ENCODE measurements at regions not wholly inside any gene's neighbourhood (a gene's known extent, or its start where the extent isn't known, plus 50 kb on each side); places are given as distances from the start of the nearest gene placed in this dataset.
"Not testable (repeated sequence)": the region's sequence is repeated elsewhere in the genome, so short reads cannot be mapped to it uniquely, and the experiment has no call there.

GRCh38 chr2:107530046-107530445 lies 296.6 kb upstream of the RGPD4 start:
- Histone ChIP-seq H3K27ac (no peak overlapping the region), H3K9me3 (ENCODE audit: low read depth, low read length) (no peaks in the 10 kb centered on the region), H3K9ac (ENCODE audit: insufficient read length) (no peak overlapping the region), H3K36me3 (ENCODE audit: insufficient read depth, low read length) (no peaks in the 10 kb centered on the region), H3K4me3 (no peak overlapping the region)
- TF ChIP-seq EZH2 (IDR thresholded peaks at IDR 0.05) (no peak), FOXP2 (optimal IDR thresholded peaks at IDR 0.05; ENCODE audit: control extremely low read depth, extremely low read length, insufficient read depth) (no peak), POLR2AphosphoS5 (IDR thresholded peaks at IDR 0.05; ENCODE audit: borderline replicate concordance, low read depth, low read length) (no peak)
- DNase-seq (ENCODE audit: low read depth, low spot score) = no peak

DNA sequence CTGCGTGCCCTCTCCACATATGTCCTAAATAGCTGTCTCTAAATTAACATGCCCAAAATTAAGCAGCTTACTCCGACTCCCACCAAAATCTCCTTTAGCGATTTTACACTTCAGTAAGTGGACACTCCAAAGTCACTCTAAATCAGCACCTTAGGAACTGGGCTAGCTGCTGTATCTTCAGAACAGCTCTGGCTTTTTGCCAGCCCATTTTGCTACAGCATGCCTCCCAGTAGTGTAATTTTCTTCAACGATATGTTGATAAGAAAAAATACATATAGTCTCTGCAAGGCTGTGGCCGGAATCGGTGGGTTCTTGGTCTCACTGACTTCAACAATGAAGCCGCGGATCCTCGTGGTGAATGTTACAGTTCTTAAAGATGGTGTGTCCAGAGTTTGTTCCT lies 291.8 kb upstream of the RGPD4 start:
- Histone ChIP-seq H3K9ac (ENCODE audit: insufficient read length) (no peak overlapping the region), H3K9me3 (ENCODE audit: low read depth, low read length) (no peaks in the 10 kb centered on the region), H3K4me3 (no peak overlapping the region), H3K36me3 (ENCODE audit: insufficient read depth, low read length) (no peaks in the 10 kb centered on the region), H3K27ac (no peak overlapping the region)
- no peak for DNase-seq (ENCODE audit: low read depth, low spot score)
- TF ChIP-seq EZH2 (IDR thresholded peaks at IDR 0.05) (no peak), POLR2AphosphoS5 (IDR thresholded peaks at IDR 0.05; ENCODE audit: borderline replicate concordance, low read depth, low read length) (no peak), FOXP2 (optimal IDR thresholded peaks at IDR 0.05; ENCODE audit: control extremely low read depth, extremely low read length, insufficient read depth) (no peak)

DNA sequence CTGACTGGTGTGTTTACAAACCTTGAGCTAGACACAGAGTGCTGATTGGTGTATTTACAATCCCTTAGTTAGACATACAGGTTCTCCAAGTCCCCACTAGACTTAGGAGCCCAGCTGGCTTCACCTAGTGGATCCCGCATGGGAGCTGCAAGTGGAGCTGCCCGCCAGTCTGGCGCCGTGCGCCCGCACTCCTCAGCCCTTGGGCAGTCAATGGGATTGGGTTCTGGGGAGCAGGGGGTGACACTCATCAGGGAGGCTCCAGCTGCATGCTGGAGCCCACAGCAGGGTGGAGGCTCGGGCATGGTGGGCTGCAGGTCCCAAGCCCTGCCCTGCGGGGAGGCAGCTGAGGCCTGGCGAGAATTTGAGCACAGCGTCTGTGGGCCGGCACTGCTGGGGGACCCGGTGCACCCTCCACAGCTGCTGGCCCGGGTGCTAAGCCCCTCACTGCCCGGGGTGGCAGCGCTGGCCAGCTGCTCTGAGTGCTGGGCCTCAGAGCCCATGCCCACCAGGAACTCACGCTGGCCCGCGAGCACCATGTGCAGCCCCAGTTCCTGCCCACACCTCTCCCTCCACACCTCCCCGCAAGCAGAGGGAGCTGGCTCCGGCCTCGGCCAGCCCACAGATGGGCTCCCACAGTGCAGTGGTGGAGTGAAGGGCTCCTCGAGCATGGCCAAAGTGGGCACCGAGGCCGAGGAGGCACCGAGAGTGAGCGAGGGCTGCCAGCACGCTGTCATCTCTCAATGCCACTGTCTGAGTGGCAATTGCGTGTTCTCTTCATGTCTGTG lies 290.6 kb upstream of the RGPD4 start:
- H3K9ac ChIP-seq (ENCODE audit: insufficient read length); H3K27ac ChIP-seq; H3K4me3 ChIP-seq; H3K9me3 ChIP-seq (ENCODE audit: low read depth, low read length); H3K36me3 ChIP-seq (ENCODE audit: insufficient read depth, low read length); DNase-seq (ENCODE audit: low read depth, low spot score): not testable (repeated sequence)

DNA sequence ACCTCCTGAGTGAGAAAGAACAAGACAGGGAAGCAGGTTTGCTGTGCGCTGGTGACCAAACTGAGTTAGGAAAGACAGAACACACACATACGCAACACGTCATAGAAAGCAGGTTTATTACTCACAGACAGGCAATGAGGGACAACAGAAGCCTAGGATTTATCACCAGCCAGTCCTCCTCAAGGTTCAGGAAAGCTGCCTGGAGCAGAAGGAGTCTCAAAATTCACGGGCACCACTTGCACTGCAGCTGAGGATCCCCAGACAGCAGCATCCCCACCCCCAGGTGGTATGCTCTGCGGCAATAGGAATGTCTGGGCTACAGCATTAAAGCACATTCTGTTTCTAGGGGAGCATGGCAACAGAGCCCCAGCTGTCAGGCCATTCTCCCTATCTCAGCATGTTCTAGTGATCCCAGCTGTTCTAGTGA lies 284.4 kb upstream of the RGPD4 start:
- Histone ChIP-seq H3K36me3 (ENCODE audit: insufficient read depth, low read length) (no peaks in the 10 kb centered on the region), H3K4me3 (no peak overlapping the region), H3K9me3 (ENCODE audit: low read depth, low read length) (no peaks in the 10 kb centered on the region), H3K9ac (ENCODE audit: insufficient read length) (no peak overlapping the region), H3K27ac (no peak overlapping the region)
- no peak for DNase-seq (ENCODE audit: low read depth, low spot score)
- TF ChIP-seq FOXP2 (optimal IDR thresholded peaks at IDR 0.05; ENCODE audit: control extremely low read depth, extremely low read length, insufficient read depth) (no peak), EZH2 (IDR thresholded peaks at IDR 0.05) (no peak), POLR2AphosphoS5 (IDR thresholded peaks at IDR 0.05; ENCODE audit: borderline replicate concordance, low read depth, low read length) (no peak)

DNA sequence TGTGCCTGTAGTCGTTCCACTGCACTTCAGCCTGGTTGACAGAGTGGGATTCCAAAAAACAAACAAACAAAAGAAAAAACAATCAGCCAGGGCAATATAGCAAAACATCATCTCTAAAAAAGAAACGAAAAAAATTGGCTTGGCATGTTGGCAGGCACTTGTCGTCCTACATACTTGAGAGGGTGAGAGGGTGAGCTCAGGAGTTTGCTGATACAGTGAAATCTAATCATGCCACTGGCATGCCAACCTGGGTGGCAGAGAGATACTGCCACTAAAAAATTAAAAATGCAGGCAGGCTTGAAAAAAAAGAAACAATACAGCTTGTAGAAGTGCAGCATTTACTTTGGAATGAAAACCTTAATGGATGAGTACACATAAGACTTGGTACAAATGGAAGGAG lies 282.9 kb upstream of the RGPD4 start:
- Histone ChIP-seq H3K9me3 (ENCODE audit: low read depth, low read length) (no peaks in the 10 kb centered on the region), H3K27ac (no peak overlapping the region), H3K36me3 (ENCODE audit: insufficient read depth, low read length) (no peaks in the 10 kb centered on the region), H3K4me3 (no peak overlapping the region), H3K9ac (ENCODE audit: insufficient read length) (no peak overlapping the region)
- no peak for DNase-seq (ENCODE audit: low read depth, low spot score)
- TF ChIP-seq FOXP2 (optimal IDR thresholded peaks at IDR 0.05; ENCODE audit: control extremely low read depth, extremely low read length, insufficient read depth) (no peak), POLR2AphosphoS5 (IDR thresholded peaks at IDR 0.05; ENCODE audit: borderline replicate concordance, low read depth, low read length) (no peak)

- no peak overlapping the region for H3K27ac ChIP-seq
- H3K9me3 ChIP-seq (ENCODE audit: low read depth, low read length) = no peaks in the 10 kb centered on the region
- no peaks in the 10 kb centered on the region for H3K36me3 ChIP-seq (ENCODE audit: insufficient read depth, low read length)
- no peak overlapping the region for H3K9ac ChIP-seq (ENCODE audit: insufficient read length)
- no peak for DNase-seq (ENCODE audit: low read depth, low spot score)
- no peak overlapping the region for H3K4me3 ChIP-seq
- TF ChIP-seq POLR2AphosphoS5 (IDR thresholded peaks at IDR 0.05; ENCODE audit: borderline replicate concordance, low read depth, low read length) = no peak
- no peak for TF ChIP-seq FOXP2 (optimal IDR thresholded peaks at IDR 0.05; ENCODE audit: control extremely low read depth, extremely low read length, insufficient read depth)
- TF ChIP-seq EZH2 (IDR thresholded peaks at IDR 0.05) = no peak
These were observed 281.6 kb upstream of the RGPD4 start for GRCh38 chr2:107545066-107545465.

DNA sequence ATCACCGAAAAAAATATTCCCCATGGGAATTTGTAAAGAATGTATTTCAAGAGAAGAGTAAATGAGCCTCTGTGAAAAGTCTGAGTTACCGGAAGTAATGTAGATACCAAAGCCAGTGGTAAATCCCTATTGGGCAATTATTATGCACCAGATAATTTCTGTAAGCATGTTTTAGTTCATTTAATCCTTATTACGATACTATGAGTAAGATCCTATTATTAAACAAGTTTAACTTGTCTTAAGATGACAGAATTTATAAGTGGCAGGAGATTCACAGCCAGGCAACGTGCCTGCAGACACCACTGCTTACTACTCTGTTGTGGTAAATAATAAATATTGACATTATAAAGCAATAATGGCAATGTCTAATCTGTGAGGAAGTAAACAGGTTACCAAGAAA lies 280.8 kb upstream of the RGPD4 start:
- TF ChIP-seq EZH2 (IDR thresholded peaks at IDR 0.05) (no peak), FOXP2 (optimal IDR thresholded peaks at IDR 0.05; ENCODE audit: control extremely low read depth, extremely low read length, insufficient read depth) (no peak), POLR2AphosphoS5 (IDR thresholded peaks at IDR 0.05; ENCODE audit: borderline replicate concordance, low read depth, low read length) (no peak)
- no peak overlapping the region for H3K27ac ChIP-seq
- H3K36me3 ChIP-seq (ENCODE audit: insufficient read depth, low read length) = no peaks in the 10 kb centered on the region
- no peak for DNase-seq (ENCODE audit: low read depth, low spot score)
- H3K9ac ChIP-seq (ENCODE audit: insufficient read length) = no peak overlapping the region
- H3K9me3 ChIP-seq (ENCODE audit: low read depth, low read length) = no peaks in the 10 kb centered on the region
- no peak overlapping the region for H3K4me3 ChIP-seq

DNA sequence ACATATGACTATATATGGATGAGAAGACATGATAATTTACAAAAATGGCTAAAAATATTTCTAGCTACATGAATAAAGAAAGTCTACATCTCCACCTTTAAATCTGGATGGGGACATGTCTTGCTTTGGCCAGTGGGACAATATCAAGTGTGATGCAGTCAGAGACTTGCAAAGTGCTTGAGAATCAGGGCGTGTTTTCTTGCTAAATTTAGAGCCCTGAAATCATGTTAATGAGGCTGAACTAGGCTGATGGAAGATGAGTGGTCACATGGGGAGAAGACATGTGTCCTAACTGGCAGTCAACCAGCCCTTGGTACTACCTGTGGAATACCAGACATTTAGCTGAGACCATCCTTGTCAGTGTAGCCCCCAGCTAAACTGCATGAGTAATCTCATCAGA lies 278.5 kb upstream of the RGPD4 start:
- H3K27ac ChIP-seq = no peak overlapping the region
- H3K9me3 ChIP-seq (ENCODE audit: low read depth, low read length) = no peaks in the 10 kb centered on the region
- TF ChIP-seq EZH2 (IDR thresholded peaks at IDR 0.05) = no peak
- no peak for TF ChIP-seq FOXP2 (optimal IDR thresholded peaks at IDR 0.05; ENCODE audit: control extremely low read depth, extremely low read length, insufficient read depth)
- no peak for TF ChIP-seq POLR2AphosphoS5 (IDR thresholded peaks at IDR 0.05; ENCODE audit: borderline replicate concordance, low read depth, low read length)
- H3K4me3 ChIP-seq = no peak overlapping the region
- no peaks in the 10 kb centered on the region for H3K36me3 ChIP-seq (ENCODE audit: insufficient read depth, low read length)
- no peak overlapping the region for H3K9ac ChIP-seq (ENCODE audit: insufficient read length)
- no peak for DNase-seq (ENCODE audit: low read depth, low spot score)

- TF ChIP-seq POLR2AphosphoS5 (IDR thresholded peaks at IDR 0.05; ENCODE audit: borderline replicate concordance, low read depth, low read length) (no peak), FOXP2 (optimal IDR thresholded peaks at IDR 0.05; ENCODE audit: control extremely low read depth, extremely low read length, insufficient read depth) (no peak), EZH2 (IDR thresholded peaks at IDR 0.05) (no peak)
These were observed 273.6 kb upstream of the RGPD4 start for GRCh38 chr2:107553046-107553445.

More at GRCh38 chr2:107553046-107553445, 273.6 kb upstream of the RGPD4 start:
- Histone ChIP-seq H3K27ac (no peak overlapping the region), H3K36me3 (ENCODE audit: insufficient read depth, low read length) (no peaks in the 10 kb centered on the region), H3K4me3 (no peak overlapping the region), H3K9ac (ENCODE audit: insufficient read length) (no peak overlapping the region), H3K9me3 (ENCODE audit: low read depth, low read length) (no peaks in the 10 kb centered on the region)
- no peak for DNase-seq (ENCODE audit: low read depth, low spot score)
